SKM-1 (cell line): ENCODE measurements at regions not wholly inside any gene's neighbourhood (a gene's known extent, or its start where the extent isn't known, plus 50 kb on each side); places are given as distances from the start of the nearest gene placed in this dataset.

Experiments used
- DNase-seq: peaks from one replicate; lab custom pipeline; 2025; ENCODE audit not compliant: unreplicated experiment; lab: John Stamatoyannopoulos, UW

- DNase-seq: no peak
Observed at GRCh38 chr6:82072751-82073150, 174.8 kb downstream of the IBTK start.

- no peak for DNase-seq
Observed at GRCh38 chr6:82072121-82072521, 175.4 kb downstream of the IBTK start.

- no peak for DNase-seq
Observed at GRCh38 chr6:82068721-82069120, 178.8 kb downstream of the IBTK start.

- DNase-seq: no peak
Observed at GRCh38 chr6:82066991-82067411, 180.5 kb downstream of the IBTK start.

GRCh38 chr6:82066196-82066595, 181.3 kb downstream of the IBTK start:
- DNase-seq: no peak

GRCh38 chr6:82063574-82063973, 184.0 kb downstream of the IBTK start:
- no peak for DNase-seq

- DNase-seq: no peak
Observed at GRCh38 chr6:82062219-82062618, 185.3 kb downstream of the IBTK start.

GRCh38 chr6:82057846-82058554, 189.5 kb downstream of the IBTK start:
- DNase-seq: no peak

- DNase-seq: no peak
Observed at GRCh38 chr6:82056567-82056966, 191.0 kb downstream of the IBTK start.

- DNase-seq: no peak
Observed at GRCh38 chr6:82045965-82046756, 201.4 kb downstream of the IBTK start.

- peak; percentile 20 for DNase-seq
Observed at GRCh38 chr6:82040405-82041221, 206.9 kb downstream of the IBTK start.

- no peak for DNase-seq
Observed at GRCh38 chr6:82038631-82039030, 208.9 kb downstream of the IBTK start.

- DNase-seq: no peak
Observed at GRCh38 chr6:82035526-82035925, 212.0 kb downstream of the IBTK start.

GRCh38 chr6:82033631-82034211, 213.8 kb downstream of the IBTK start:
- no peak for DNase-seq

GRCh38 chr6:82032444-82032843, 215.1 kb downstream of the IBTK start:
- no peak for DNase-seq

GRCh38 chr6:82030761-82031503, 216.6 kb downstream of the IBTK start:
- DNase-seq: no peak

GRCh38 chr6:82030301-82030700, 217.2 kb downstream of the IBTK start:
- no peak for DNase-seq

GRCh38 chr6:82025271-82025670, 222.3 kb downstream of the IBTK start:
- DNase-seq: no peak

- DNase-seq: no peak
Observed at GRCh38 chr6:82022614-82023129, 224.9 kb downstream of the IBTK start.

GRCh38 chr6:82017773-82018172, 229.8 kb downstream of the IBTK start:
- DNase-seq: no peak
